GM21367 (cell line): ENCODE measurements at regions not wholly inside any gene's neighbourhood (a gene's known extent, or its start where the extent isn't known, plus 50 kb on each side); places are given as distances from the start of the nearest gene placed in this dataset.
"Not testable (repeated sequence)": the region's sequence is repeated elsewhere in the genome, so short reads cannot be mapped to it uniquely, and the experiment has no call there.

ENCODE experiments used
- ATAC-seq: cut with Tn5 transposase; IDR thresholded peaks from one replicate; pipeline ENCODE4 v1.9.1; 2021; ENCODE audit not compliant: unreplicated experiment

- ATAC-seq = no peak
Measured at GRCh38 chr3:23111797-23112196, 91.3 kb upstream of the UBE2E2 start.

DNA sequence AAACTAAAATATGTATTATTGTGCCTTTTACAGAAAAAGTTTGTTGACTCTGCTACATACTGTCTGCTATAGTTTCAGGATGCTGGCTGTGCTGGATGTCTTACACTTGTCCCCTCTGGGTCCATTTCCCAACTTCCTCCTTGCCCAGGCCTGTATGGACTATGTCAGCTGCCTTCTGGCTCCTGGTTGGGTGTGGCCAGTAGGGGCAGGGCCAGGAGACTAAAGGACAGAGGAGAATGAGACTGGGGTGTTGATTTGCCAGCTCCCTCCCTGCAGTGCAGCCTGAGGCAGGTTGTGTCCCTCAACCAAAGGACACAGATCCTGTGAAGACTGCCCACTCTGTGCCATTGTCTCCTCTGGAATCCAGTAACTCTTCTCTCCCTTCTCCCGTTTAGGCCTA, 90.6 kb upstream of the UBE2E2 start:
- no peak for ATAC-seq

- ATAC-seq = no peak
Measured at GRCh38 chr3:23113455-23114171, 89.5 kb upstream of the UBE2E2 start.

DNA sequence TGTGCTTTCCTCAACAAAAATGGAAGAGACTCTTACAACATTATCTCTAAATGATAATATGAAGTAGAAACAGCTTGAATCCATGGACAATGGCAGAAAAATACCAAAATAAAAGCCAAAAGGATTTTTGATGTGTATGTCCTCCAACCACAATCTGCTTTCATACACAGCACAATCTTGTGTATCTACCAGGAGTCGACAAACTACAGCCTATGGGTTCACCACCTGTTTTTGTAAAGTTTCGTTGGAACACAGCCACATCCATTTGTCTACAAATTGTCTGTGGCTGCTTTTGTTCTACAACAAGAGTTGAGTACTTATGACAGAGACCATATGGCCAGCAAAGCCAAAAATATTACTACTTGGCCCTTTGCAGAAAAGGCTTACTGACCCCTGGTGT, 88.7 kb upstream of the UBE2E2 start:
- no peak for ATAC-seq

- ATAC-seq = no peak
Measured at GRCh38 chr3:23115171-23115877, 87.8 kb upstream of the UBE2E2 start.

GRCh38 chr3:23116081-23116837, 86.9 kb upstream of the UBE2E2 start:
- ATAC-seq = no peak

- no peak for ATAC-seq
Measured at GRCh38 chr3:23117856-23118255, 85.3 kb upstream of the UBE2E2 start.

GRCh38 chr3:23127196-23127595, 75.9 kb upstream of the UBE2E2 start:
- ATAC-seq = no peak

- no peak for ATAC-seq
Measured at GRCh38 chr3:23128655-23129054, 74.5 kb upstream of the UBE2E2 start.

- no peak for ATAC-seq
Measured at GRCh38 chr3:23129117-23129516, 74.0 kb upstream of the UBE2E2 start.

DNA sequence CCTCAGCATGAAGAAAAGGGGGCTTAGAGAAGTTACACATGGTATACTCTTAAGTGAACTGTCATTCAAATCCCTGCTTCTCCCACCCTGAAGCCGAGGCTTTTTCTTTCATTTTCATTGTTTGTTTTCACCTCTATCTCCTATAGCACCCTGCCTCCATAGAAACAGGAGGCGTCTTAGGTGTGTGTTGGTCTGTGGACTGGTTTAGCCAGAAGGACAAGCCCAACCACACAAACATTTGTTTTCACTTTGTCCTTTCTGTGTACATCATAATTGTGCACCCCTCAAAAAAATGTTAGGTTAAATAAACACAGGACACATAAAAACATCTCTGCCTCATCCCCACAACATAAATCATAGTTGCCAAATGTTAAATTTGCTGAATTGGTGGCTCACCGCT, 73.3 kb upstream of the UBE2E2 start:
- ATAC-seq = no peak

GRCh38 chr3:23130406-23130805, 72.7 kb upstream of the UBE2E2 start:
- ATAC-seq = no peak

DNA sequence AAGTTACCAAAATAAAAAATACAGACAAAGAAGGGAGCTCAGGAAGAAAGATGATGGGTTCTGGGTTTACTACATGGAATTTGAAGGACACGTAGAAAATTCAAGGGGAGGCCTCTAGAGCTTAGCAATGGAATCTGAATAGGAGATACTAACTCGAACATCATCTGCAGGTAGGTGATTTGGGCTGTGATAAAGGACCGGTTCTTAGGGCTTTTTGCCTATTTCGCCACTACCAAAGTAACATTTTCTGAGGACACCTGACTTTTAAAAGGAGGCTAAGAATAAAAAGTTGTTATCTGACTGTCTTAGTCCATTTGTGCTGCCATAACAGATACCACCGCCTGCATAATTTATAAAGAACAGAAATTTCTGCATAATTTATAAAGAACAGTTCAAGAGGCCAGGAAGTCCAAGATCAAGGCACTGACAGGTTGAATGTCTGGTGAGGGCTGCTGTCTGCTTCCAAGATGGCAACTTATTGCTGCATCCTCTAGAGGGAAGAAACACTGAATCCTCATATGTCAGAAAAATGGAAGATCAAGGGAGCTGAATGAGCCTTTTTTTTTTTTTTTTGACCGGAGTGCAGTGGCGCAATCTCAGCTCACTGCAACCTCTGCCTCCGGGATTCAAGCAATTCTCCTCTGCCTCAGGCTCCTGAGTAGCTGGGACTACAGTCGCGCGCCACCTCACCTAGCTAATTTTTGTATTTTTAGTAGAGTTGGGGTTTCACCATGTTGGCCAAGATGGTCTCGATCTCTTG, 67.9 kb upstream of the UBE2E2 start:
- ATAC-seq = no peak

DNA sequence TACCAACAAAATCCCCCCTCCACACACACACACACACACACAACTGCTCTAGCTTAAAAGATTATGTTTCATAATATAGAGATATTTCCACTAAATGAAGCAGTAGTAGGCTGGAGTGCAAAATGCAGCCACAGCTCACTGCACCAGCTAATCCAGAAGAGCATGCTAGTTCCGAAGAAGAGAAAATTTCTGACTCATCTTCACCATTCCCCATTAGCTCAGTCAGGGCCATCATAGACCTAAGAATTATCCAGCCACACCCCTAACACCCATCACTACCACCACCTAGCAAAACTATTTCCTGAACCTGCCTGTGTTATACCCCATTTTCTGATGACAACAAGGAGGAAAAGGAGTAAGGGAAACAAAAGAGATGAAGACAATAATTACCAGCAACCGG, 67.1 kb upstream of the UBE2E2 start:
- ATAC-seq = no peak

DNA sequence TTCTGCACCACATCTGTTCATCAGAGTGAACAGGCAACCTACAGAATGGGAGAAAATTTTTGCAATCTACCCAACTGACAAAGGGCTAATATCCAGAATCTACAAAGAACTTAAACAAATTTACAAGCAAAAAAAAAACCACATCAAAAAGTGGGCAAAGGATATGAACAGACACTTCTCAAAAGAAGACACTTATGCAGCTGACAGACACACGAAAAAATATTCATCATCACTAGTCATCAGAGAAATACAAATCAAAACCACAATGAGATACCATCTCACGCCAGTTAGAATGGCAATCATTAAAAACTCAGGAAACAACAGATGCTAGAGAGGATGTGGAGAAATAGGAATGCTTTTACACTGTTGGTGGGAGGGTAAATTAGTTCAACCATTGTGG, 59.1 kb upstream of the UBE2E2 start:
- not testable (repeated sequence) for ATAC-seq

DNA sequence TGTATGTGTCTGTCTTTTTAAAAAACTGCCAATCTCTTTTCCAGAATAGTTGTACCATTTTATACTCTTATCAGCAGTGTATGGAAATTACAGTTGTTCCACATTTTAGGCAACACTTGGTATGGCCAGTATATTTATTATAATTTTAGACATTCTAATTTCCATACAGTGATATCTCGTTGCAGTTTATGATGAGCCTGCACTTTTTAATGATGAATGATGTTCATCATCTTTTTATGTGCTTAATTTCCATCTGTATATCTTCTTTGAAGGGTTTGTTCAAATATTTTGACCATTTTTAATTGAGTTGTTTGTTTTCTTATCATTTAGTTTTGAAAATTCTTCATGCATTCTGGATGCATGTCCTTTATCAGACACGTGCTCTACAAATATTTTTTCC, 57.0 kb upstream of the UBE2E2 start:
- no peak for ATAC-seq

- ATAC-seq = no peak
Measured at GRCh38 chr3:23152989-23153388, 50.1 kb upstream of the UBE2E2 start.
